ENCODE measurements at regions not wholly inside any gene's neighbourhood (a gene's known extent, or its start where the extent isn't known, plus 50 kb on each side); places are given as distances from the start of the nearest gene placed in this dataset.

GRCh38 chr3:193772422-193772763 is 179.4 kb downstream of the OPA1 start:
- TF ChIP-seq POLR2A (IDR thresholded peaks at IDR 0.05) (no peak), CTCF (IDR thresholded peaks at IDR 0.05) (no peak)

Measured in lower leg skin (tissue), 3 donors.